Endothelial cell of umbilical vein (primary cell): ENCODE measurements at regions not wholly inside any gene's neighbourhood (a gene's known extent, or its start where the extent isn't known, plus 50 kb on each side); places are given as distances from the start of the nearest gene placed in this dataset.

ENCODE experiments used
- BruUV-seq: library from RNA; stranded (reverse); fragments of 400-500 nt; replicated peaks from 2 replicates; lab custom pipeline; 2021; lab: Mats Ljungman, UMichigan
- CTCF ChIA-PET: fragments of 300-600, 350-600 bp; sonication (Branson Sonifier 250); formaldehyde crosslinking; loops from one replicate; lab custom pipeline; 2021; ENCODE audit warnings: antibody characterized with exemption, inconsistent platforms; lab: Charles Lee
- POLR2A ChIA-PET: fragments of 300-600, 350-600 bp; sonication (Branson Sonifier 250); formaldehyde crosslinking; loops from one replicate; lab custom pipeline; 2021; ENCODE audit warnings: antibody characterized with exemption, inconsistent platforms; lab: Charles Lee
- DNase-seq: peaks from one replicate; pipeline ENCODE4 v3.0.0-alpha.2; 2011; ENCODE audit warnings: low read depth, low spot score
- FAIRE-seq: peaks from 2 replicates; lab custom pipeline; 2011; peaks lifted over from hg19 to GRCh38; lab: Jason Lieb, UNC
- H2AFZ ChIP-seq: 2 replicates; pipeline ENCODE4 v1.6.0; 2012; ENCODE audit warnings: low read depth, low read length, control low read depth, inconsistent platforms
- H3K27ac ChIP-seq: 2 replicates; pipeline ENCODE4 v1.5.1; 2011; ENCODE audit warnings: low read depth, mild to moderate bottlenecking, control low read depth, low read length, moderate library complexity; ENCODE audit not compliant: insufficient read depth
- H3K27me3 ChIP-seq, 2 experiments: 2 replicates each; pipeline versions ENCODE4 v1.6.0 to v1.6.1; 2011; ENCODE audit warnings: low read length in 2 of 2, mixed read lengths in 1 of 2; ENCODE audit not compliant: control insufficient read depth in 2 of 2, insufficient read depth in 2 of 2
- H3K36me3 ChIP-seq, 2 experiments: 2 replicates in 1 of 2; 3 replicates in 1 of 2; pipeline ENCODE4 v1.5.1; 2011; ENCODE audit warnings: low read length in 2 of 2, mild to moderate bottlenecking in 1 of 2, moderate library complexity in 1 of 2; ENCODE audit not compliant: control insufficient read depth in 2 of 2, insufficient read depth in 2 of 2; ENCODE audit errors: extremely low read depth in 1 of 2
- H3K4me1 ChIP-seq: 3 replicates; pipeline ENCODE4 v1.5.1; 2011; ENCODE audit warnings: mild to moderate bottlenecking, low read length; ENCODE audit not compliant: control insufficient read depth, insufficient read depth; ENCODE audit errors: extremely low read depth
- H3K4me2 ChIP-seq: 2 replicates; pipeline ENCODE4 v1.6.1; 2011; ENCODE audit warnings: low read length, control low read depth, mixed read lengths; ENCODE audit not compliant: insufficient read depth
- H3K4me3 ChIP-seq, 3 experiments: fragments of 200-600 bp in 1 of 3; sonication (generic), shearing (Covaris generic) in 1 of 3; replicated peaks in 1 of 3; 2 replicates each; pipeline ENCODE4 v1.5.1; 2011 to 2016; ENCODE audit warnings: control low read depth in 3 of 3, low read length in 3 of 3, mild to moderate bottlenecking in 2 of 3, inconsistent platforms in 1 of 3, low read depth in 1 of 3, moderate library complexity in 1 of 3; ENCODE audit not compliant: insufficient read depth in 1 of 3
- H3K79me2 ChIP-seq: 2 replicates; pipeline ENCODE4 v1.6.0; 2012; ENCODE audit warnings: low read length, inconsistent platforms; ENCODE audit not compliant: control insufficient read depth, insufficient read depth
- H3K9ac ChIP-seq: replicated peaks from 2 replicates; pipeline ENCODE3; 2011; ENCODE audit warnings: low read length, control low read depth; ENCODE audit not compliant: insufficient read depth; ENCODE audit errors: extremely low read depth
- H3K9me1 ChIP-seq: replicated peaks from 3 replicates; pipeline ENCODE4 v1.6.0; 2011; ENCODE audit warnings: mild to moderate bottlenecking, low read length; ENCODE audit not compliant: control insufficient read depth, insufficient read depth; ENCODE audit errors: extremely low read depth
- H3K9me3 ChIP-seq: replicated peaks from 2 replicates; pipeline ENCODE4 v1.5.1; 2012; ENCODE audit warnings: low read length, inconsistent platforms; ENCODE audit not compliant: control insufficient read depth, insufficient read depth
- H4K20me1 ChIP-seq: replicated peaks from 2 replicates; pipeline ENCODE3; 2011; ENCODE audit warnings: mild to moderate bottlenecking, low read length; ENCODE audit not compliant: control insufficient read depth, insufficient read depth; ENCODE audit errors: extremely low read depth
- CTCF ChIP-seq, 2 donors: IDR thresholded peaks; 1 replicate in 1 of 2; 2 replicates in 1 of 2; pipeline ENCODE4 v1.5.1; 2011; ENCODE audit warnings: low read length in 2 of 2, mild to moderate bottlenecking in 2 of 2, moderate library complexity in 2 of 2, control low read depth in 1 of 2, inconsistent platforms in 1 of 2, low read depth in 1 of 2; ENCODE audit not compliant: insufficient read depth in 1 of 2; ENCODE audit errors: extremely low read depth in 1 of 2
- EZH2 ChIP-seq: IDR thresholded peaks from 2 replicates; pipeline ENCODE4 v1.6.1; 2012; ENCODE audit warnings: borderline replicate concordance, low read depth, mild to moderate bottlenecking, moderate library complexity, low read length, inconsistent platforms; ENCODE audit not compliant: severe bottlenecking
- FOS ChIP-seq: IDR thresholded peaks from 2 replicates; pipeline ENCODE4 v1.6.1; 2011; ENCODE audit warnings: mild to moderate bottlenecking, low read length, moderate library complexity, borderline replicate concordance; ENCODE audit not compliant: insufficient read depth
- GATA2 ChIP-seq: IDR thresholded peaks from 2 replicates; pipeline ENCODE4 v1.7.0; 2011; ENCODE audit warnings: low read depth, mild to moderate bottlenecking, moderate library complexity, mixed read lengths, low read length; ENCODE audit not compliant: insufficient read length, insufficient read depth
- JUN ChIP-seq: IDR thresholded peaks from 2 replicates; pipeline ENCODE4 v1.6.1; 2011; ENCODE audit warnings: borderline replicate concordance, low read depth; ENCODE audit not compliant: insufficient read length, insufficient read depth
- MAX ChIP-seq: IDR thresholded peaks from 2 replicates; pipeline ENCODE4 v1.6.1; 2011; ENCODE audit not compliant: insufficient read depth, insufficient read length
- POLR2A ChIP-seq: IDR thresholded peaks from 2 replicates; pipeline ENCODE4 v1.6.1; 2012; ENCODE audit warnings: low read depth, mild to moderate bottlenecking, control low read depth, low read length
- POLR2AphosphoS5 ChIP-seq: IDR thresholded peaks from 2 replicates; pipeline ENCODE4 v1.6.1; 2012; ENCODE audit warnings: low read depth, mild to moderate bottlenecking, control low read depth, low read length, moderate library complexity; ENCODE audit not compliant: insufficient read depth
- dilution Hi-C: fragments of 300-500 bp; cut with MboI; formaldehyde crosslinking; loops from one replicate; pipeline ENCODE4 v1.15.0; 2019; ENCODE audit warnings: low sequenced_read_pairs; ENCODE audit not compliant: extremely low pct_ligation_motif_present
- intact Hi-C: fragments of 100-400 bp; cut with micrococcal nuclease; formaldehyde crosslinking; loops from one replicate; pipeline ENCODE4 v1.10.0; 2022

- intact Hi-C loops: no loop called here
- ChIA-PET POLR2A (no interaction called here), CTCF (no interaction called here)
- Histone ChIP-seq H3K9ac (no peak overlapping the region), H3K9me3 (no peaks in the 10 kb centered on the region), H3K4me2 (no peak overlapping the region), H3K36me3 (no peaks in the 10 kb centered on the region), H3K4me1 (no peaks in the 10 kb centered on the region), H3K27me3 (no peaks in the 10 kb centered on the region), H3K4me3 (no peak overlapping the region), H3K9me1 (no peaks in the 10 kb centered on the region), H3K27ac (no peak overlapping the region), H4K20me1 (no peaks in the 10 kb centered on the region), H2AFZ (no peak overlapping the region), H3K79me2 (no peaks in the 10 kb centered on the region)
- TF ChIP-seq GATA2: no peak
- TF ChIP-seq EZH2: no peak
- TF ChIP-seq POLR2A: no peak
- no peak for TF ChIP-seq FOS
- no TSS peak for BruUV-seq
- dilution Hi-C loops: no loop called here
- no peak for DNase-seq
- FAIRE-seq: no peak
Observed at GRCh38 chr13:91200486-91200885, 147.0 kb upstream of the MIR17HG start.

- ChIA-PET CTCF (no interaction called here), POLR2A (no interaction called here)
- Histone ChIP-seq H3K79me2 (no peaks in the 10 kb centered on the region), H2AFZ (no peak overlapping the region), H3K27ac (no peak overlapping the region), H3K4me1 (no peaks in the 10 kb centered on the region), H3K9me1 (no peaks in the 10 kb centered on the region), H3K9ac (no peak overlapping the region), H3K36me3 (no peaks in the 10 kb centered on the region), H3K9me3 (no peaks in the 10 kb centered on the region), H4K20me1 (no peaks in the 10 kb centered on the region), H3K27me3 (no peaks in the 10 kb centered on the region), H3K4me2 (no peak overlapping the region), H3K4me3 (no peak overlapping the region)
- no peak for FAIRE-seq
- intact Hi-C loops (no loop called here), dilution Hi-C loops (no loop called here)
- TF ChIP-seq CTCF (IDR thresholded peaks at IDR 0.05; ENCODE audit: extremely low read depth in 1 of 2, insufficient read depth in 1 of 2, low read depth in 1 of 2, low read length in 2 of 2) (no peak), JUN (no peak), POLR2A (no peak), MAX (no peak), POLR2AphosphoS5 (no peak)
- DNase-seq: no peak
- no TSS peak for BruUV-seq
Observed at GRCh38 chr13:91203430-91203829, 144.1 kb upstream of the MIR17HG start.
